ENCODE measurements at regions not wholly inside any gene's neighbourhood (a gene's known extent, or its start where the extent isn't known, plus 50 kb on each side); places are given as distances from the start of the nearest gene placed in this dataset.

- TF ChIP-seq, protein P1, sequence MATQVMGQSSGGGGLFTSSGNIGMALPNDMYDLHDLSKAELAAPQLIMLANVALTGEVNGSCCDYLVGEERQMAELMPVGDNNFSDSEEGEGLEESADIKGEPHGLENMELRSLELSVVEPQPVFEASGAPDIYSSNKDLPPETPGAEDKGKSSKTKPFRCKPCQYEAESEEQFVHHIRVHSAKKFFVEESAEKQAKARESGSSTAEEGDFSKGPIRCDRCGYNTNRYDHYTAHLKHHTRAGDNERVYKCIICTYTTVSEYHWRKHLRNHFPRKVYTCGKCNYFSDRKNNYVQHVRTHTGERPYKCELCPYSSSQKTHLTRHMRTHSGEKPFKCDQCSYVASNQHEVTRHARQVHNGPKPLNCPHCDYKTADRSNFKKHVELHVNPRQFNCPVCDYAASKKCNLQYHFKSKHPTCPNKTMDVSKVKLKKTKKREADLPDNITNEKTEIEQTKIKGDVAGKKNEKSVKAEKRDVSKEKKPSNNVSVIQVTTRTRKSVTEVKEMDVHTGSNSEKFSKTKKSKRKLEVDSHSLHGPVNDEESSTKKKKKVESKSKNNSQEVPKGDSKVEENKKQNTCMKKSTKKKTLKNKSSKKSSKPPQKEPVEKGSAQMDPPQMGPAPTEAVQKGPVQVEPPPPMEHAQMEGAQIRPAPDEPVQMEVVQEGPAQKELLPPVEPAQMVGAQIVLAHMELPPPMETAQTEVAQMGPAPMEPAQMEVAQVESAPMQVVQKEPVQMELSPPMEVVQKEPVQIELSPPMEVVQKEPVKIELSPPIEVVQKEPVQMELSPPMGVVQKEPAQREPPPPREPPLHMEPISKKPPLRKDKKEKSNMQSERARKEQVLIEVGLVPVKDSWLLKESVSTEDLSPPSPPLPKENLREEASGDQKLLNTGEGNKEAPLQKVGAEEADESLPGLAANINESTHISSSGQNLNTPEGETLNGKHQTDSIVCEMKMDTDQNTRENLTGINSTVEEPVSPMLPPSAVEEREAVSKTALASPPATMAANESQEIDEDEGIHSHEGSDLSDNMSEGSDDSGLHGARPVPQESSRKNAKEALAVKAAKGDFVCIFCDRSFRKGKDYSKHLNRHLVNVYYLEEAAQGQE (IDR thresholded peaks at IDR 0.05; ENCODE audit: insufficient read depth in 1 of 2, low read depth in 2 of 2, low read length in 2 of 2) = no peak
- no peak for TF ChIP-seq POLR2AphosphoS5 (IDR thresholded peaks at IDR 0.05; ENCODE audit: low read depth, low read length)
- TF ChIP-seq SIN3A (IDR thresholded peaks at IDR 0.05; ENCODE audit: borderline replicate concordance, insufficient read depth, low read length) = no peak
- no peak for TF ChIP-seq TAF1 (IDR thresholded peaks at IDR 0.05; ENCODE audit: borderline replicate concordance, insufficient read depth, low read length)
- no peak for TF ChIP-seq FOXP2 (optimal IDR thresholded peaks at IDR 0.05; ENCODE audit: borderline replicate concordance, extremely low read depth, extremely low read length, insufficient read depth)
Measured at GRCh38 chr3:81823882-81824395, 62.5 kb upstream of the GBE1 start.

DNA sequence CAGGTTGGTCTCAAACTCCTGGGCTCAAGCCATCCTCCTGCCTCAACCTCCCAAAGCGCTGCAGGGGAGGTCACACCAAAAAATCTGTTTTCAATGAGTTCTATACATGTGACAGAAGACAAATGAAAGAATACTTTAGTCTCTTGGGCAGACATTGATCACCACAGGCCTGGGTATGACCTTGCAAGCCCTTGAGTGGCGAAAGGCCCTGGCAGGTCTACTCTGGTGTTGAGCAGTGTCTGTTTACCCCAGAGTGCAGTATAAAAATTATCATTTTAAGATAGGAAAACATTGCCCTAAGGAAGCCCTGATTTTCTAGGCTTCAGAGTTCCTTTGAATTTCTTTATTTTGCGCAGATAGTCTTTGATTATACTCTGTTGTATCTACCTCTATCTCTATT is 61.6 kb upstream of the GBE1 start:
- TF ChIP-seq FOXP2 (optimal IDR thresholded peaks at IDR 0.05; ENCODE audit: borderline replicate concordance, extremely low read depth, extremely low read length, insufficient read depth) = no peak
- no peak for TF ChIP-seq TAF1 (IDR thresholded peaks at IDR 0.05; ENCODE audit: borderline replicate concordance, insufficient read depth, low read length)
- TF ChIP-seq, protein P1 (IDR thresholded peaks at IDR 0.05; ENCODE audit: insufficient read depth in 1 of 2, low read depth in 2 of 2, low read length in 2 of 2) = no peak
- TF ChIP-seq POLR2AphosphoS5 (IDR thresholded peaks at IDR 0.05; ENCODE audit: low read depth, low read length) = no peak

DNA sequence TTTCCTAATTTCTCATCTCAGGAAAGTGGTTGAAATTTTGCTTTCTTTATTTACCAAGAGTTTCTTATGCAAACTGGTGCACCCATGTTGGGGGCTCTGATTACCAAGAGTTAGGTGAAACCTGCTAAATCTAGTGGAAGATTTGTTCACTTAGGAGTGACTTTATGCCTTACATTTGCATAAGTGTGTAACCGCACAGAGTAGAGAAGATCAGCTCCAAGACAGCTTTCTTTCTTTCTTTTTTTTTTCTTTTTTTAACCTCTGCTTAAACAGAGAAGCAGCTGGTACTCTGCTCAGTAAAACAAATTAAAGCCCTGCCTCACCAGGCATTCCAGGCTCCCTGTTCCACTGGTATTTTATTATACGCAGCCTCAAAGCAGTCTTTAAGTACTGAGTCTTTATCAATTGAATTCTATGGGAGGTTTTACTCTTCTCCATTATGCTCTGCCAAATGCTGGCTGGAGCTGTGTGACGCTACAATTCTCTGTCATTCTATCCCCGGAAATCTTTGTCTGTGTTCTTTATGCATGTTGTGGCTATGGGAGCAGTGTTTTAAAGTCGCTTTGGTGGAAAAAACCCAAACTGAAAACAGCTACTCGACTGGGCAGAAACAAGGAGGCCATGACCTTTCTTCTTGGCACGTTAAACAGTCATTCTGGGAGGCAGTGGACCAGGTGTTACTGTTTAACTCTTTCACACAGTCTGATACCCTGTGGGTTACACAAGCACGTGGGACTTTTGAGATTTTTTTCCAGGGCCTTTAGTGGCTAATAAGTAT is 55.2 kb upstream of the GBE1 start:
- TF ChIP-seq, protein P1 (IDR thresholded peaks at IDR 0.05; ENCODE audit: insufficient read depth in 1 of 2, low read depth in 2 of 2, low read length in 2 of 2) = no peak
- no peak for TF ChIP-seq FOXP2 (optimal IDR thresholded peaks at IDR 0.05; ENCODE audit: borderline replicate concordance, extremely low read depth, extremely low read length, insufficient read depth)
- no peak for TF ChIP-seq SIN3A (IDR thresholded peaks at IDR 0.05; ENCODE audit: borderline replicate concordance, insufficient read depth, low read length)
- TF ChIP-seq TAF1 (IDR thresholded peaks at IDR 0.05; ENCODE audit: borderline replicate concordance, insufficient read depth, low read length) = no peak
- no peak for TF ChIP-seq POLR2AphosphoS5 (IDR thresholded peaks at IDR 0.05; ENCODE audit: low read depth, low read length)
